ENCODE measurements at regions not wholly inside any gene's neighbourhood (a gene's known extent, or its start where the extent isn't known, plus 50 kb on each side); places are given as distances from the start of the nearest gene placed in this dataset.

- Histone ChIP-seq H3K79me2 (ENCODE audit: control insufficient read depth, insufficient read depth, low read length) (no peaks in the 10 kb centered on the region), H3K9me3 (ENCODE audit: control insufficient read depth, insufficient read depth, low read depth, low read length) (no peaks in the 10 kb centered on the region), H4K20me1 (ENCODE audit: control insufficient read depth, extremely low read depth, insufficient read depth, low read length) (no peaks in the 10 kb centered on the region), H3K27me3 (ENCODE audit: control insufficient read depth, insufficient read depth, low read length) (no peaks in the 10 kb centered on the region), H3K4me3 (replicated peaks in 1 of 4; ENCODE audit: control extremely low read depth in 1 of 4, insufficient read depth in 1 of 4, low read depth in 3 of 4, low read length in 4 of 4) (no peak overlapping the region), H3K4me2 (ENCODE audit: extremely low read depth, insufficient read depth, low read length) (no peak overlapping the region), H3K4me1 (ENCODE audit: control insufficient read depth, extremely low read depth, insufficient read depth, low read length) (peaks cover 9% of the 10 kb centered on the region), H3K36me3 (ENCODE audit: control insufficient read depth, insufficient read depth, low read length) (no peaks in the 10 kb centered on the region), H3K9ac (ENCODE audit: insufficient read depth, low read length) (no peak overlapping the region), H3K27ac (ENCODE audit: insufficient read depth, low read length) (no peak overlapping the region), H2AFZ (ENCODE audit: low read length) (no peak overlapping the region)
- peak in 1 of 2 donors; percentile 9 for DNase-seq (ENCODE audit: low read depth in 2 of 2)
- no peak for TF ChIP-seq EZH2 (IDR thresholded peaks at IDR 0.05; ENCODE audit: low read length, missing control alignments)
- no peak for TF ChIP-seq CTCF (conservative IDR thresholded peaks at IDR 0.05 in 1 of 2, IDR thresholded peaks at IDR 0.05 in 1 of 2; ENCODE audit: low read depth in 1 of 2, low read length in 2 of 2)
These were observed 205.3 kb downstream of the ZFP36L2 start for GRCh38 chr2:43020990-43021669.

- H4K20me1 ChIP-seq (ENCODE audit: control insufficient read depth, extremely low read depth, insufficient read depth, low read length) = no peaks in the 10 kb centered on the region
- no peak overlapping the region for H2AFZ ChIP-seq (ENCODE audit: low read length)
- no peak overlapping the region for H3K4me2 ChIP-seq (ENCODE audit: extremely low read depth, insufficient read depth, low read length)
- no peak for TF ChIP-seq EZH2 (IDR thresholded peaks at IDR 0.05; ENCODE audit: low read length, missing control alignments)
- TF ChIP-seq CTCF (conservative IDR thresholded peaks at IDR 0.05 in 1 of 2, IDR thresholded peaks at IDR 0.05 in 1 of 2; ENCODE audit: low read depth in 1 of 2, low read length in 2 of 2) = no peak
- no peak overlapping the region for H3K4me3 ChIP-seq (replicated peaks in 1 of 4; ENCODE audit: control extremely low read depth in 1 of 4, insufficient read depth in 1 of 4, low read depth in 3 of 4, low read length in 4 of 4)
- H3K27me3 ChIP-seq (ENCODE audit: control insufficient read depth, insufficient read depth, low read length) = no peaks in the 10 kb centered on the region
- H3K4me1 ChIP-seq (ENCODE audit: control insufficient read depth, extremely low read depth, insufficient read depth, low read length) = peaks cover 8% of the 10 kb centered on the region
- no peaks in the 10 kb centered on the region for H3K79me2 ChIP-seq (ENCODE audit: control insufficient read depth, insufficient read depth, low read length)
- no peaks in the 10 kb centered on the region for H3K9me3 ChIP-seq (ENCODE audit: control insufficient read depth, insufficient read depth, low read depth, low read length)
- H3K27ac ChIP-seq (ENCODE audit: insufficient read depth, low read length) = no peak overlapping the region
- no peak for DNase-seq (ENCODE audit: low read depth in 2 of 2)
- H3K9ac ChIP-seq (ENCODE audit: insufficient read depth, low read length) = no peak overlapping the region
- H3K36me3 ChIP-seq (ENCODE audit: control insufficient read depth, insufficient read depth, low read length) = no peaks in the 10 kb centered on the region
These were observed 206.1 kb downstream of the ZFP36L2 start for GRCh38 chr2:43020296-43020695.

GRCh38 chr2:43019536-43020183 is 206.7 kb downstream of the ZFP36L2 start:
- H3K9ac ChIP-seq (ENCODE audit: insufficient read depth, low read length) = no peak overlapping the region
- no peaks in the 10 kb centered on the region for H3K27me3 ChIP-seq (ENCODE audit: control insufficient read depth, insufficient read depth, low read length)
- no peaks in the 10 kb centered on the region for H3K79me2 ChIP-seq (ENCODE audit: control insufficient read depth, insufficient read depth, low read length)
- H3K4me3 ChIP-seq (replicated peaks in 1 of 4; ENCODE audit: control extremely low read depth in 1 of 4, insufficient read depth in 1 of 4, low read depth in 3 of 4, low read length in 4 of 4) = no peak overlapping the region
- DNase-seq (ENCODE audit: low read depth in 2 of 2) = no peak
- no peak overlapping the region for H2AFZ ChIP-seq (ENCODE audit: low read length)
- no peak overlapping the region for H3K4me2 ChIP-seq (ENCODE audit: extremely low read depth, insufficient read depth, low read length)
- H3K4me1 ChIP-seq (ENCODE audit: control insufficient read depth, extremely low read depth, insufficient read depth, low read length) = peaks cover 7% of the 10 kb centered on the region
- no peaks in the 10 kb centered on the region for H4K20me1 ChIP-seq (ENCODE audit: control insufficient read depth, extremely low read depth, insufficient read depth, low read length)
- H3K9me3 ChIP-seq (ENCODE audit: control insufficient read depth, insufficient read depth, low read depth, low read length) = no peaks in the 10 kb centered on the region
- TF ChIP-seq CTCF (conservative IDR thresholded peaks at IDR 0.05 in 1 of 2, IDR thresholded peaks at IDR 0.05 in 1 of 2; ENCODE audit: low read depth in 1 of 2, low read length in 2 of 2) (no peak), EZH2 (IDR thresholded peaks at IDR 0.05; ENCODE audit: low read length, missing control alignments) (no peak)
- no peaks in the 10 kb centered on the region for H3K36me3 ChIP-seq (ENCODE audit: control insufficient read depth, insufficient read depth, low read length)
- H3K27ac ChIP-seq (ENCODE audit: insufficient read depth, low read length) = no peak overlapping the region

Measured in fibroblast of lung (primary cell).